ENCODE measurements at regions not wholly inside any gene's neighbourhood (a gene's known extent, or its start where the extent isn't known, plus 50 kb on each side); places are given as distances from the start of the nearest gene placed in this dataset.

GRCh38 chr19:27765912-27766725 is 1446.8 kb downstream of the UQCRFS1 start:
- DNase-seq (ENCODE audit: extremely low read depth in 1 of 11, low read depth in 9 of 11, low spot score in 4 of 11) = no peak

- DNase-seq (ENCODE audit: extremely low read depth in 1 of 11, low read depth in 9 of 11, low spot score in 4 of 11) = no peak
These were observed 1447.6 kb downstream of the UQCRFS1 start for GRCh38 chr19:27765397-27765796.

- DNase-seq (ENCODE audit: extremely low read depth in 1 of 11, low read depth in 9 of 11, low spot score in 4 of 11) = no peak
These were observed 1448.7 kb downstream of the UQCRFS1 start for GRCh38 chr19:27764186-27764804.

GRCh38 chr19:27762933-27763332 is 1450.0 kb downstream of the UQCRFS1 start:
- DNase-seq (ENCODE audit: extremely low read depth in 1 of 11, low read depth in 9 of 11, low spot score in 4 of 11) = no peak

- DNase-seq (ENCODE audit: extremely low read depth in 1 of 11, low read depth in 9 of 11, low spot score in 4 of 11) = no peak
These were observed 1453.1 kb downstream of the UQCRFS1 start for GRCh38 chr19:27759896-27760295.

- no peak for DNase-seq (ENCODE audit: extremely low read depth in 1 of 11, low read depth in 9 of 11, low spot score in 4 of 11)
These were observed 1454.1 kb downstream of the UQCRFS1 start for GRCh38 chr19:27758626-27759505.

- no peak for DNase-seq (ENCODE audit: extremely low read depth in 1 of 11, low read depth in 9 of 11, low spot score in 4 of 11)
These were observed 1458.3 kb downstream of the UQCRFS1 start for GRCh38 chr19:27754700-27755099.

- no peak for DNase-seq (ENCODE audit: extremely low read depth in 1 of 11, low read depth in 9 of 11, low spot score in 4 of 11)
These were observed 1459.3 kb downstream of the UQCRFS1 start for GRCh38 chr19:27753622-27754021.

- no peak for DNase-seq (ENCODE audit: extremely low read depth in 1 of 11, low read depth in 9 of 11, low spot score in 4 of 11)
These were observed 1460.3 kb downstream of the UQCRFS1 start for GRCh38 chr19:27752530-27753184.

GRCh38 chr19:27751044-27751391 is 1461.9 kb downstream of the UQCRFS1 start:
- DNase-seq (ENCODE audit: extremely low read depth in 1 of 11, low read depth in 9 of 11, low spot score in 4 of 11) = no peak

- DNase-seq (ENCODE audit: extremely low read depth in 1 of 11, low read depth in 9 of 11, low spot score in 4 of 11) = no peak
These were observed 1462.4 kb downstream of the UQCRFS1 start for GRCh38 chr19:27750391-27751043.

- DNase-seq (ENCODE audit: extremely low read depth in 1 of 11, low read depth in 9 of 11, low spot score in 4 of 11) = no peak
These were observed 1464.3 kb downstream of the UQCRFS1 start for GRCh38 chr19:27748551-27749152.

- DNase-seq (ENCODE audit: extremely low read depth in 1 of 11, low read depth in 9 of 11, low spot score in 4 of 11) = peak in 6 of 11 donors; percentile 2 to 8 (median 5)
These were observed 1466.1 kb downstream of the UQCRFS1 start for GRCh38 chr19:27746691-27747380.

GRCh38 chr19:27745978-27746542 is 1466.9 kb downstream of the UQCRFS1 start:
- no peak for DNase-seq (ENCODE audit: extremely low read depth in 1 of 11, low read depth in 9 of 11, low spot score in 4 of 11)

GRCh38 chr19:27744926-27745768 is 1467.8 kb downstream of the UQCRFS1 start:
- no peak for DNase-seq (ENCODE audit: extremely low read depth in 1 of 11, low read depth in 9 of 11, low spot score in 4 of 11)

GRCh38 chr19:27742041-27742440 is 1470.9 kb downstream of the UQCRFS1 start:
- DNase-seq (ENCODE audit: extremely low read depth in 1 of 11, low read depth in 9 of 11, low spot score in 4 of 11) = no peak

GRCh38 chr19:27741236-27741635 is 1471.7 kb downstream of the UQCRFS1 start:
- DNase-seq (ENCODE audit: extremely low read depth in 1 of 11, low read depth in 9 of 11, low spot score in 4 of 11) = no peak
